Keratinocyte (primary cell): ENCODE measurements at regions not wholly inside any gene's neighbourhood (a gene's known extent, or its start where the extent isn't known, plus 50 kb on each side); places are given as distances from the start of the nearest gene placed in this dataset.

Experiments
- DNase-seq: peaks from one replicate; pipeline ENCODE4 v3.0.0-alpha.2; 2011; ENCODE audit warnings: low read depth, missing footprints, low spot score
- FAIRE-seq: peaks from 2 replicates; lab custom pipeline; 2011; peaks lifted over from hg19 to GRCh38; lab: Jason Lieb, UNC
- H2AFZ ChIP-seq: 2 replicates; pipeline ENCODE4 v1.6.0; 2012; ENCODE audit warnings: low read length, control low read depth, inconsistent platforms; ENCODE audit not compliant: control insufficient read depth
- H3K27ac ChIP-seq: 2 replicates; pipeline ENCODE4 v1.5.1; 2011; ENCODE audit warnings: low read length; ENCODE audit not compliant: control insufficient read depth, insufficient read depth
- H3K27me3 ChIP-seq: 3 replicates; pipeline ENCODE4 v1.6.0; 2011; ENCODE audit warnings: low read length; ENCODE audit not compliant: control insufficient read depth, insufficient read depth; ENCODE audit errors: extremely low read depth
- H3K36me3 ChIP-seq, 2 experiments: 2 replicates in 1 of 2; 3 replicates in 1 of 2; pipeline ENCODE4 v1.5.1; 2011; ENCODE audit warnings: low read length in 2 of 2, mild to moderate bottlenecking in 1 of 2; ENCODE audit not compliant: control insufficient read depth in 2 of 2, insufficient read depth in 2 of 2; ENCODE audit errors: extremely low read depth in 1 of 2
- H3K4me1 ChIP-seq: 3 replicates; pipeline ENCODE4 v1.5.1; 2011; ENCODE audit warnings: low read length; ENCODE audit not compliant: control insufficient read depth, insufficient read depth; ENCODE audit errors: extremely low read depth
- H3K4me2 ChIP-seq: 3 replicates; pipeline ENCODE4 v1.6.0; 2011; ENCODE audit warnings: low read depth, low read length; ENCODE audit not compliant: control insufficient read depth, insufficient read depth; ENCODE audit errors: extremely low read depth
- H3K4me3 ChIP-seq, 3 experiments: fragments of 200-600 bp in 1 of 3; sonication (generic) in 1 of 3; 2 replicates in 2 of 3; 3 replicates in 1 of 3; pipeline ENCODE4 v1.5.1; 2011 to 2016; ENCODE audit warnings: low read length in 3 of 3, mild to moderate bottlenecking in 3 of 3, control low read depth in 2 of 3, inconsistent platforms in 1 of 3, low read depth in 1 of 3, mixed read lengths in 1 of 3, mixed run types in 1 of 3, moderate library complexity in 1 of 3; ENCODE audit not compliant: control insufficient read depth in 2 of 3, insufficient read depth in 2 of 3; ENCODE audit errors: extremely low read depth in 1 of 3
- H3K79me2 ChIP-seq: 2 replicates; pipeline ENCODE4 v1.6.0; 2012; ENCODE audit warnings: low read length; ENCODE audit not compliant: control insufficient read depth, insufficient read depth
- H3K9ac ChIP-seq: 3 replicates; pipeline ENCODE4 v1.6.0; 2011; ENCODE audit warnings: low read length; ENCODE audit not compliant: control insufficient read depth, insufficient read depth; ENCODE audit errors: extremely low read depth
- H3K9me1 ChIP-seq: 3 replicates; pipeline ENCODE4 v1.6.0; 2011; ENCODE audit warnings: low read length; ENCODE audit not compliant: control insufficient read depth, insufficient read depth; ENCODE audit errors: extremely low read depth
- H3K9me3 ChIP-seq: 2 replicates; pipeline ENCODE4 v1.5.1; 2012; ENCODE audit warnings: low read depth, low read length; ENCODE audit not compliant: control insufficient read depth
- H4K20me1 ChIP-seq: 3 replicates; pipeline ENCODE4 v1.6.0; 2011; ENCODE audit warnings: low read length; ENCODE audit not compliant: control insufficient read depth, insufficient read depth; ENCODE audit errors: extremely low read depth
- CTCF ChIP-seq, 3 experiments: IDR thresholded peaks in 1 of 3; conservative IDR thresholded peaks in 1 of 3; optimal IDR thresholded peaks in 1 of 3; 2 replicates in 2 of 3; 3 replicates in 1 of 3; pipeline versions ENCODE3 to v1.5.1; 2011; ENCODE audit warnings: low read length in 3 of 3, mild to moderate bottlenecking in 3 of 3, moderate library complexity in 2 of 3, control low read depth in 1 of 3, inconsistent platforms in 1 of 3; ENCODE audit not compliant: insufficient read depth in 2 of 3; ENCODE audit errors: extremely low read depth in 1 of 3
- EZH2 ChIP-seq: IDR thresholded peaks from one replicate; pipeline ENCODE4 v1.6.1; 2012; ENCODE audit warnings: inconsistent platforms, mild to moderate bottlenecking, low read length, moderate library complexity
- dilution Hi-C: fragments of 300-500 bp; cut with MboI; formaldehyde crosslinking; loops from one replicate; pipeline ENCODE4 v1.7.0; 2020; ENCODE audit warnings: low sequenced_read_pairs; ENCODE audit not compliant: extremely low pct_ligation_motif_present

- Histone ChIP-seq H3K4me2 (no peak overlapping the region), H3K27me3 (no peaks in the 10 kb centered on the region), H3K4me1 (peaks cover 13% of the 10 kb centered on the region), H2AFZ (no peak overlapping the region), H3K4me3 (no peak overlapping the region), H3K27ac (no peak overlapping the region), H4K20me1 (no peaks in the 10 kb centered on the region), H3K36me3 (no peaks in the 10 kb centered on the region), H3K9me3 (no peaks in the 10 kb centered on the region), H3K9ac (no peak overlapping the region), H3K9me1 (no peaks in the 10 kb centered on the region), H3K79me2 (no peaks in the 10 kb centered on the region)
- FAIRE-seq (no peak), DNase-seq (no peak)
- dilution Hi-C loops: no loop called here
- no peak for TF ChIP-seq CTCF (optimal IDR thresholded peaks at IDR 0.05 in 1 of 3, IDR thresholded peaks at IDR 0.05 in 1 of 3, conservative IDR thresholded peaks at IDR 0.05 in 1 of 3; ENCODE audit: extremely low read depth in 1 of 3, insufficient read depth in 2 of 3, low read length in 3 of 3)
- no peak for TF ChIP-seq EZH2
These were observed 185.5 kb upstream of the FN1 start for GRCh38 chr2:215621381-215621780.

- no peaks in the 10 kb centered on the region for H4K20me1 ChIP-seq
These were observed 184.7 kb upstream of the FN1 start for GRCh38 chr2:215620528-215620927.

More at GRCh38 chr2:215620528-215620927, 184.7 kb upstream of the FN1 start:
- Histone ChIP-seq H3K79me2 (no peaks in the 10 kb centered on the region), H3K4me1 (peaks cover 13% of the 10 kb centered on the region), H3K9me3 (no peaks in the 10 kb centered on the region), H3K36me3 (no peaks in the 10 kb centered on the region), H3K27ac (no peak overlapping the region), H3K27me3 (no peaks in the 10 kb centered on the region), H3K9me1 (no peaks in the 10 kb centered on the region), H2AFZ (no peak overlapping the region), H3K4me3 (no peak overlapping the region), H3K9ac (no peak overlapping the region), H3K4me2 (no peak overlapping the region)
- DNase-seq (no peak), FAIRE-seq (no peak)
- TF ChIP-seq EZH2: no peak
- TF ChIP-seq CTCF (optimal IDR thresholded peaks at IDR 0.05 in 1 of 3, IDR thresholded peaks at IDR 0.05 in 1 of 3, conservative IDR thresholded peaks at IDR 0.05 in 1 of 3; ENCODE audit: extremely low read depth in 1 of 3, insufficient read depth in 2 of 3, low read length in 3 of 3): no peak
- dilution Hi-C loops: no loop called here
